ENCODE measurements at regions not wholly inside any gene's neighbourhood (a gene's known extent, or its start where the extent isn't known, plus 50 kb on each side); places are given as distances from the start of the nearest gene placed in this dataset.

DNA sequence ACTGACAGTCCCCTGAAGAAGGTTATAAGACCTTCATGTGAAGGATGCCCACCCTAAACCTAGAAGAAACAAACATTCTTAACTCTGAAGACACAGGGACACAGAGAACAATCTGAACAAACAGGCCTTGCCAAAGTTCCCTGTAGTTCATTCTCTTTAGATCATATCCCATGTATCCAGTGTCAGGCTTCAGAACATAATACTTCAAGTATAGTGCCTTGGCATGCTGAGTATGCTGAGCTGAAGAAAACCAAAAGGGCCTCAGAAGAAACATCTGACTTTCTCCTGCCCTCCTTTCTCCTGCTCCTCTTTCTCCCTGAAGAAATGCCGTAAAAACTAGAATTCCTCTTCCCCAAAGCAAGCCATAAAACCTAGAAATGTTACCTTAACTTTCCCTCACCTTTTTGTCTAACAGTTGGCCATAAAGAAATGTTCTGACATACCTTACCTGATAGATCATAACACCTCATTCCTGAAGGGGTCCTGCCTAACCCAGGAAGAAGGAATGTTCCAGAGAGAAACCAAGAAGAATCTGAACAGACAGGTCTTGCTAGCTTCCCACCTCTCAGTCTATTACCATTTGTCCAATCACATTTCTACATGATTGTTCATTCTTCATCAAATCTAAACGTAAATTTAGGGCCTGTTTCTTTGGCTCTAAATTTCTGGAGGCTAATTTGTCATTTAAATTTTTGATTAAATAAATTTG is 160.1 kb upstream of the ZC3H15 start:
- Histone ChIP-seq H3K4me3 (no peak overlapping the region), H3K4me1 (replicated peaks) (no peaks in the 10 kb centered on the region), H3K36me3 (no peaks in the 10 kb centered on the region), H3K27ac (no peak overlapping the region), H3K27me3 (replicated peaks; ENCODE audit: insufficient read depth) (no peaks in the 10 kb centered on the region), H3K9me3 (no peaks in the 10 kb centered on the region)
- intact Hi-C loops (cut with DNase I), result no loop called here
- TF ChIP-seq POLR2A (IDR thresholded peaks at IDR 0.05) (no peak), CTCF (IDR thresholded peaks at IDR 0.05) (no peak), POLR2AphosphoS5 (IDR thresholded peaks at IDR 0.05) (no peak)
- DNase-seq (ENCODE audit: low spot score), result no peak
- 73% methylated on average over 2 of the region's 2 CpGs for WGBS

DNA sequence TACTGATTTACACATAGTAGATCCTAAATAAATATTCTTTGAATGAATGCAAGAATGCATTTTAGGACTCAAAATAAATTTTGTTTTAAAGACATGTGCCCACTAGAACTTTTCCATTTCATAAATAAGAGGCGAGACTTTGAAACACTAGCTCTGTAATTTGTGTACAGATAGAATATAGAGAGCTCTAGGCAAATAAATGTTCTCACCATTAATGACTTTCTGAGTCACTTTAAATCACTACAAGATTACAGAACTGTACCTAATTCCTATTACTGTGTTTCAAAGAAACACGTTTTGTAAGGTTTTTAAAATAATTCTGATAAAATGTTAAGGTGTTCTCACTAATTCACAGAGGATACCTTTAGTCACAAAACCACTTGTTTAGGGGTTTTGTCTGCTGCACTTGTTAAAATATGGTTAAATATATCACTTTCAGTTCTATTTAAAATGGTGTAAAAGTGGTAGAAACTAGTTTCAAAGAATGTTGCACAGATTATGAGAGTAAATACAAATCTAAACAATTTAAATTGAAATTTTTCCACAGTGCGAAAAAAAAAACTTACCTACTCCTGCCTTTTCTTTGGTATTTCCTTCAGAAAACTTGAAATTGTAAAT is 158.7 kb upstream of the ZC3H15 start:
- Histone ChIP-seq H3K36me3 (no peaks in the 10 kb centered on the region), H3K4me3 (no peak overlapping the region), H3K9me3 (no peaks in the 10 kb centered on the region), H3K4me1 (replicated peaks) (no peaks in the 10 kb centered on the region), H3K27ac (no peak overlapping the region), H3K27me3 (replicated peaks; ENCODE audit: insufficient read depth) (no peaks in the 10 kb centered on the region)
- DNase-seq (ENCODE audit: low spot score), result no peak
- TF ChIP-seq POLR2AphosphoS5 (IDR thresholded peaks at IDR 0.05), result no peak
- WGBS, result 71% methylated on average over 3 of the region's 3 CpGs
- intact Hi-C loops (cut with DNase I), result no loop called here

GRCh38 chr2:186328838-186329237 is 157.2 kb upstream of the ZC3H15 start:
- no peaks in the 10 kb centered on the region for H3K27me3 ChIP-seq (replicated peaks; ENCODE audit: insufficient read depth)
- no peaks in the 10 kb centered on the region for H3K36me3 ChIP-seq
- no peak for TF ChIP-seq CTCF (IDR thresholded peaks at IDR 0.05)
- TF ChIP-seq POLR2AphosphoS5 (IDR thresholded peaks at IDR 0.05), result no peak
- no peak for TF ChIP-seq POLR2A (IDR thresholded peaks at IDR 0.05)
- no peaks in the 10 kb centered on the region for H3K9me3 ChIP-seq
- H3K27ac ChIP-seq, result no peak overlapping the region
- H3K4me1 ChIP-seq (replicated peaks), result no peaks in the 10 kb centered on the region
- intact Hi-C loops (cut with DNase I), result no loop called here
- DNase-seq (ENCODE audit: low spot score), result no peak
- no peak overlapping the region for H3K4me3 ChIP-seq

- intact Hi-C loops (cut with DNase I), result no loop called here
- 98% methylated on average over 1 of the region's 1 CpG for WGBS
- no peaks in the 10 kb centered on the region for H3K9me3 ChIP-seq
- TF ChIP-seq POLR2AphosphoS5 (IDR thresholded peaks at IDR 0.05) (no peak), CTCF (IDR thresholded peaks at IDR 0.05) (no peak), POLR2A (IDR thresholded peaks at IDR 0.05) (no peak)
- no peaks in the 10 kb centered on the region for H3K27me3 ChIP-seq (replicated peaks; ENCODE audit: insufficient read depth)
- no peaks in the 10 kb centered on the region for H3K4me1 ChIP-seq (replicated peaks)
- DNase-seq (ENCODE audit: low spot score), result no peak
- no peaks in the 10 kb centered on the region for H3K36me3 ChIP-seq
- H3K4me3 ChIP-seq, result no peak overlapping the region
- no peak overlapping the region for H3K27ac ChIP-seq
Observed at GRCh38 chr2:186330050-186330449, 156.0 kb upstream of the ZC3H15 start.

DNA sequence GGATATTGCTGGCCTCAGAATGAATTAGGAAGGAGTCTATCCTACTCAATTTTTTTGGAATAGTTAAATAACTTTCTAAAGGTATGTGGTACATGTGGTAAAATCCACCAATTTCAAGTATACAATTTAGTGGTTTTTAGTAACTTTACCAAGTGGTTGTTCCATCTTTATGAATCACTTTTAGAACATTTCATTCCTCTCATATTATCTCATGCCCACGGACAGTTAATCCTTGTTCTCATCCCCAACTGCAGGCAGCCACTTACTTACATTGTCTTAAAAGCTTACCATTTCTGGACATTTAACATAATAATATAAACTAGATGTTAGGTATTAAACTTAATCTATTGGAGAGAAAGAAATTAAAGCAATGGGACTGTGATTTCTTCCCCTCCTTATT is 146.3 kb upstream of the ZC3H15 start:
- TF ChIP-seq POLR2A (IDR thresholded peaks at IDR 0.05), result no peak
- TF ChIP-seq POLR2AphosphoS5 (IDR thresholded peaks at IDR 0.05), result no peak
- no peak for TF ChIP-seq CTCF (IDR thresholded peaks at IDR 0.05)
- H3K4me1 ChIP-seq (replicated peaks), result no peaks in the 10 kb centered on the region
- H3K4me3 ChIP-seq, result no peak overlapping the region
- no peaks in the 10 kb centered on the region for H3K36me3 ChIP-seq
- H3K27ac ChIP-seq, result no peak overlapping the region
- DNase-seq (ENCODE audit: low spot score), result no peak
- intact Hi-C loops (cut with DNase I), result no loop called here
- 93% methylated on average over 1 of the region's 1 CpG for WGBS
- H3K9me3 ChIP-seq, result no peaks in the 10 kb centered on the region
- no peaks in the 10 kb centered on the region for H3K27me3 ChIP-seq (replicated peaks; ENCODE audit: insufficient read depth)

Measured in prostate gland (tissue), 2 donors.